ENCODE measurements at regions not wholly inside any gene's neighbourhood (a gene's known extent, or its start where the extent isn't known, plus 50 kb on each side); places are given as distances from the start of the nearest gene placed in this dataset.

GRCh38 chr6:125597411-125598253 lies 151.8 kb upstream of the HEY2 start:
- Histone ChIP-seq H4K5ac (ENCODE audit: low read depth, low read length) (no peak overlapping the region), H2AK5ac (ENCODE audit: low read depth, low read length) (no peak overlapping the region), H3K9ac (ENCODE audit: low read depth, low read length) (no peak overlapping the region), H3K27ac (ENCODE audit: insufficient read depth, low read length) (no peak overlapping the region), H2AK9ac (replicated peaks; ENCODE audit: low read depth, low read length, poor library complexity) (peak overlapping the region; percentile 55), H3K14ac (replicated peaks; ENCODE audit: low read depth, low read length) (no peak overlapping the region), H3K9me3 (ENCODE audit: control insufficient read depth, insufficient read depth, low read length) (no peaks in the 10 kb centered on the region), H3K9me1 (ENCODE audit: insufficient read depth, low read length) (no peaks in the 10 kb centered on the region), H2BK20ac (ENCODE audit: low read depth, low read length) (no peak overlapping the region), H3K4me3 (ENCODE audit: insufficient read depth, low read depth, low read length) (no peak overlapping the region), H2BK15ac (ENCODE audit: low read depth, low read length) (no peak overlapping the region), H3K4me1 (ENCODE audit: control insufficient read depth, insufficient read depth, low read length) (no peaks in the 10 kb centered on the region), H3K4me2 (ENCODE audit: low read depth, low read length) (no peak overlapping the region), H3K18ac (ENCODE audit: low read depth, low read length) (no peak overlapping the region), H3K56ac (ENCODE audit: extremely low read depth, insufficient read depth, low read length) (no peak overlapping the region), H3K4ac (ENCODE audit: low read depth, low read length) (no peak overlapping the region), H2AFZ (replicated peaks; ENCODE audit: low read length, poor library complexity) (peak overlapping the region; percentile 51), H3K23ac (ENCODE audit: low read depth, low read length) (no peak overlapping the region), H2BK5ac (ENCODE audit: low read depth, low read length, poor library complexity, severe bottlenecking) (no peak overlapping the region), H4K20me1 (ENCODE audit: insufficient read depth, low read length) (no peaks in the 10 kb centered on the region), H2BK120ac (ENCODE audit: low read depth, low read length) (no peak overlapping the region), H4K8ac (ENCODE audit: low read depth in 2 of 2, low read length in 2 of 2) (no peak overlapping the region), H3K79me1 (ENCODE audit: low read depth in 1 of 2, low read length in 2 of 2) (no peaks in the 10 kb centered on the region), H3K36me3 (ENCODE audit: control insufficient read depth, insufficient read depth, low read length) (no peaks in the 10 kb centered on the region), H3K27me3 (ENCODE audit: control insufficient read depth, insufficient read depth, low read length) (no peaks in the 10 kb centered on the region), H4K91ac (ENCODE audit: insufficient read depth, low read depth, low read length) (no peak overlapping the region)
- ChIA-PET POLR2A (ENCODE audit: unreplicated experiment) (no interaction called here), CTCF (no interaction called here)
- DNase-seq (no peak), ATAC-seq (ENCODE audit: low read depth) (no peak)
- TF ChIP-seq FOS (IDR thresholded peaks at IDR 0.05; ENCODE audit: low read depth, low read length) (no peak), CHD1 (IDR thresholded peaks at IDR 0.05; ENCODE audit: low read depth, low read length) (no peak)
- intact Hi-C loops (cut with micrococcal nuclease), result no loop called here
- in situ Hi-C loops (cut with MboI; ENCODE audit: low sequenced_read_pairs), result no loop called here
- WGBS, 2 experiments (ENCODE audit: extremely low coverage in 2 of 2, insufficient read length in 1 of 2), result 40% methylated on average over 1 of the region's 7 CpGs; no CpG with 5 or more reads in 1 of the 2 experiments
- dilution Hi-C loops (cut with HindIII; ENCODE audit: low sequenced_read_pairs, unreplicated experiment), result no loop called here
- BruUV-seq (replicated peaks), result no TSS peak
